ENCODE measurements at regions not wholly inside any gene's neighbourhood (a gene's known extent, or its start where the extent isn't known, plus 50 kb on each side); places are given as distances from the start of the nearest gene placed in this dataset.

DNA sequence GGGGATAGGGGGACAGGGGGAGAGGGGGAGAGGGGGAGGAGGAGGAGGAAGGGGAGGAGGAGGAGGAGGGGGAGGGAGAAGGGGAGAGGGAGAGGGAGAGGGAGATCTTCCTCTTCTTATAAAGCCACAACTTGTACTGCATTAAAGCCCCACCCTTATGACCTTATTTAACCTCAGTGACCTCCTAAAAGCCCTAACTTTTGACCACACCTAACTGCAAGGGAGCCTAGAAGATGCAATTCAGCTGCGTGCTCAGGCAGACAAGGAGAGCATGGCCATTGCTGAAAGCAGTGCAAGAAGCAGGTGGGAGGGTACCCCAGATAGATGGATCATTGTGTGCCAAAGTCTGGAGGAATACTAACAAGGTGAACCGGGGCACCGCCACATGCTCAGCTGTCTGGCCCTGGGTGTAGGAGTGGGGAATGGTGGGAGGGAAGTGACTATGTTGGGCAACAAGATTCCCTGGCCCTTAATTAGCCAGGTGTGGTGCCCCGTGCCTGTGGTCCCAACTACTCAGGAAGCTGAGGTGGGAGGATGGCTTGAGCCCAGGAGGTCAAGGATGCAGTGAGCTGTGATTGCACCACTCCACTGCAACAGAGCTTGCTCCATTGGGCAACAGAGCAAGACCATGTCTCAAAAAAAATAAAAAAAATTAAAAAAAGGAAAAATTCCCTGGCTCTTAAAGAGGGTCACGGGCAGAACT, 125.4 kb upstream of the BOD1 start:
- intact Hi-C loops (cut with micrococcal nuclease): no loop called here

DNA sequence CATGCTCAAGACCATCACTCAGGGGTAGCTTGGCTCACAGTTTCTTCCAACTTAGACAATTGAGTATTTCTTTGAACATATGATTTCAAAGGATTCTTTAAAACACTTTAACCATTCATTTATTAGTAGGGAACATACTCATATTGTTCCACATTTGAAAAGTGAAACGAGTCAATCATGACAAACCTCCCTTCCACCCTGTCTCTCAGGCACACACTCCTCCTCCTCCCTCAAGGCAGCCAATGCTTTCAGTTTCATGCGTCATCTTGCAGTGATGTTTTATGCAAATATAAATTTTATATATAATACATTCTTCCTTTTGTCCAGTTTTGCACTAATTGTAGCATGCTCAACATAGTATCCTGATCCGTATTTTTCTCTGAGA, 126.0 kb upstream of the BOD1 start:
- intact Hi-C loops (cut with micrococcal nuclease): no loop called here

DNA sequence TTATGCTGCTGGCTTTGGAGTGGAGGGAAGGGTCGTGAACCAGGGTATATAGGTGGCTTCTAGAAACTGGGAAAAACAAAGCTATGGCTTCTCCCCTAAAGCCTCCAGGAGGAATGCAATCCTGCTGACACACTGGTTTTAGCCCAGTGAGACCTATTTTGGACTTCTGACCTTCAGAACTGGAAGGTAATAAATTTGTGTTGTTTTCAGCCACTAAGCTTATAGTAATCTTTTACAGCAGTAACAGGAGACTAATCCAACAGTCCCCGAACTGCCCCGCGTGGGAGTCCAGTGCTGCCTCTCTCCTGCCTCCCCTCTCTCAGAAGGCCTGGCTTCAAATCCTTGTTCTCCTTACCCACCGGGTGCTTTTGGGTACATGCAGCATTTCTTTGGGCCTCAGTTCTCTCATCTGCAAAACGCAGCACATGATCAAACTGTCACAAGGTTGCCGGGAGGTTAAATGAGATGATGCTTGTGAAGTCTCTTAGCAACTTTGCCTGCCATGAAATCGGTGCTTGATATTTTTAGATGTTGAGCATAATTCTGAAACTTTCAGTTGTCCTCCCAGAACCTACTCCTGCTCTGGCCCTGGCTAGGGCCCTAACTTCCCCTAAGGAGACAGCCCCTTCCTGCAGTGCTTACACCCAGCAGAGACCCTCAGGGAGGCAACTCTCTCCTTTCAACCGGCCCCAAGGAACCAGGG, 127.3 kb upstream of the BOD1 start:
- intact Hi-C loops (cut with micrococcal nuclease): no loop called here

DNA sequence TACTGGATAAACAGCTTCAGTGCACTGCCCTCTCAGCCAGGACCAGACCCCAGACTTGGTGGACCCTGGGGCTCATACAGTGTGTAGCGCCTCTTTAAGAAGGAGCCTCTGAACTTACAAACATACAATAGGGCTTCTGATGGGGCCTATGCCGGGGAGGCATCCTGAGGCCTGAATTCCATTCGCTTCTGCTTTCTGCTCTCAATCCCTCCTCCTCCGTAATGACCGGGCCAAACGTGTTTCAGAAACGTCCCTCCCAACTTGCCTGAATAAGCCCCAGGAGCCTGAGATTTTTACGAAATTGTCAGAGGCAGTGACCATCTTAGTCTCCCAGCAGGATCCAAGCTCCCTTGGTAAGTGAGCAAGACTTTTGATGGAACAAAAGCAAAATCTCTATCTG, 128.1 kb upstream of the BOD1 start:
- intact Hi-C loops (cut with micrococcal nuclease): no loop called here

DNA sequence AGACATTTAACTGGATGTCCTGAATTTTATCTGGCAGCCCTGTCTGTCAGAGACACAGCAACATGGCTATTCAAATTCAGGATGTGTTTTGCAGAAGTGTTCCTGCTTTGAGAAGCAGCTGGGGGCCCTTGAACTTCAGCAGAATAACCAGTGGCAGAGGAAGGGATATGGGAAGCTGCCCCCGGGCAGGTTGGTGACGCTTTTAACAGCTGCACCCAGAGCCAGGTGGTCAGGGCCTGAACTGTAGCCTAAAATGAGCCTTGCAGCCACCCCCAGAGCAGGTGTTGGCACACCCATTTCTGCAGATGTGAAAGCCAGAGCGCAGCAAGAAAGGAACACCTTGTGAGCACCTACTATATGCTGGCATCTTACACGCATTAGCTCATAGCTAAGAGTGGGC, 128.7 kb upstream of the BOD1 start:
- intact Hi-C loops (cut with micrococcal nuclease): no loop called here

DNA sequence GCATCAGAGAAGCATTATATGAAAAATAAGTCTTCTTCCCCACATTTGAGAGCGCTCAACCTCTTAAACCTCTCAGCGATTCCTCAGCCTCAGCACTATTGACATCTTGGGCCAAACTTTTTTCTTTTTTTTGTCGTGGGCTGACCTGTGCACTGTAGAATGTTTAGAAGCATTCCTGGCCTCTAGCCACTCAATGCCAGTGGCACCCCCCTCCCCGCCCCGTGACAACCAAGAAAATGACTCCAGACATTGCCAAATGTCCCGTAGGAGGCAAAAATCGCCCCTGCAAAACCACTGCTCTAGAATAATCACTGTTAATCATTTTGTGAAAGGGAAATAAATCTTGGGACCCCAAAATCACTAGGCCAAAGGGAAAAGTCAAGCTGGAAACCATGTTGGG, 129.1 kb upstream of the BOD1 start:
- intact Hi-C loops (cut with micrococcal nuclease): no loop called here

DNA sequence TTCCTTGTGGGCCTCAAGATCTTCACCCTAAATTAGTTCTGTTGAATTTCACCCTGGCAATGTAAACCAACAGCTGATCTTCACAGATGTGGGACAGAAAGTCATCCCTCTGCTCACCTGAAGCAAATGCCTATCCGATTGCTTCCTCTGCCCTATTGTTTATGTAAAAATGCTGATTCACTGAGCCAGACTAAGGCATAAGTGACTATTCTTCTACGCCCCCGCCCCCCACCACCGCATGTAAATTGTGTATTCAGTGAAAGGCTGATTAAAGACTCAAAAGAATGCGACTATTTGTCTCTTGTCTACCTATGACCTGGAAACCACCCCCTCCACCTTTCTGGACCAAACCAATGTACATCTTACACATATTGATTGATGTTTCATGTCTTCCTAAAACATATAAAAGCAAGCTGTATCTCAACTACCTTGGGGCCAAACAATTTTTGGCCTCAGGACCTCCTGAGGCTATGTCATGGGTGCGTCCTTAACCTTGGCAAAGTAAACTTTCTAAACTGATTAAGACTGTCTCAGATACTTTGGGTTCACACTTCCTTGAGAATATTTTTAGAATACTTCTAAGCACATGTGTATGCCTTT, 129.7 kb upstream of the BOD1 start:
- intact Hi-C loops (cut with micrococcal nuclease): no loop called here

DNA sequence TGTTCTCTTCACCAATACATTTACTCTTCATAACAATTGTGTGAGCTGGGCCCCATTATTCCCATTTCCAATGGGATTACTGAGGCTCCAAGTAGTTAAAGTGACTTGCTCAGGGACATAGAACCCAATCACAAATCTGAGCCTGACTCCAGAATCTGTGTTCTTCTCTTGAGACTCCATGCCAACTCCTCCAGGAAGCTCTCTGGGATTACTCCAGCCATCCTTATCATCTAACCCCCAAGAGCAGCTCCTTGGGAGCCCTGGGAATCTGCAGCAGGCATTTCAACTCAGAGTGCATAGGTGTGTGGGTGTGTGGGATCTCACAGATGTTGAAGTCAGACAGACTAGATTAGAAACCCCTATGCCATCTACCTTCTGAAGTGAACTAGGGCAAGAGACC, 131.4 kb upstream of the BOD1 start:
- intact Hi-C loops (cut with micrococcal nuclease): no loop called here

DNA sequence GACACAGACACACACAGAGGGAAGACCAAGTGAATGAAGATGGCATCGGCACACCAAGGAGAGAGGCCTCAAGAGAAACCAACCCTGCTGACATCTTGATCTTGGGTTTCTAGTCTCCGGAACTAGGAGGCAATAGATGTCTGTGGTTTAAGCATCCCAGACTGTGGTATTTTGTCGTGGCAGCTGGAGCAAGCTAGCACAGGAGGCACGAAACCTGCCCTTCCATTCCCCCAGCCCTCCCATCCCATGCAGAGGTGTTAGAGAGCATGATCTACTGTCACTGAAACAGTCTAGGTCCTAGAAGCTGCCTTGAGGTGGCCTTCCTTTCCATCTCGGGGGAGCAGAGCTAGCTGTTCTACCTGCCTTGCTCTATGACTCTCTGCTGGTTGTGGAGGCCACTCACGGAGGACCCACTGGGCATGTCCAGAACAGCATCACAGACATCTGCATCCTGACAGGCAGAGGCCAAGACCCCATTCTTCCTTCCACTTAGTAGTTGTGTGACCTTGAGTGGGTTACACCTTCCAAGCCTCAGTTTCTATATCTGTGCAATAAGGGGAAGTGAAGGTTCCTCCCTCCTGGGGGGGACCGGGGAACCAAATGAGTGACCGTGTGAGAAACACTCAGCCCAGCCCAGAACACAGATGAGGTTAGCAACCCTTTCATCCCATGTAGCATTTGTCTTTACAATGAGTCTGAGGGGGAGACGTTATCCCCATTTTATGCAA, 134.3 kb upstream of the BOD1 start:
- intact Hi-C loops (cut with micrococcal nuclease): no loop called here

DNA sequence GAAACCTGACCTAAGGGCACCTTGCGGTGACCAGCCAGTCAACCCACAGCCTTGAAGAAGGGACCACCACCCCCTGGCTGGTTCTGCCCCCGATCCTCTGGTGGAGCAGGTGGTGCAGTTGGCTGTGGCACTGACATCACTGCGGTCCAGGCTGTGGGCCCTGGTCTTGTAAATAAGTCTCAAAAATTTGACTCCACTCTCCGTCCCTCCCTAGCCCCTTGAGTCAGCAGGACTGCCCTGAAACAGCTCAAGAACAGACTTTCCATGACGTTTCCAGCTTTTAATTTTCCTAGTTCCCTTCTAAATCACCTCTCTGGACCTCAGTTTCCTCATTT, 134.8 kb upstream of the BOD1 start:
- intact Hi-C loops (cut with micrococcal nuclease): no loop called here

DNA sequence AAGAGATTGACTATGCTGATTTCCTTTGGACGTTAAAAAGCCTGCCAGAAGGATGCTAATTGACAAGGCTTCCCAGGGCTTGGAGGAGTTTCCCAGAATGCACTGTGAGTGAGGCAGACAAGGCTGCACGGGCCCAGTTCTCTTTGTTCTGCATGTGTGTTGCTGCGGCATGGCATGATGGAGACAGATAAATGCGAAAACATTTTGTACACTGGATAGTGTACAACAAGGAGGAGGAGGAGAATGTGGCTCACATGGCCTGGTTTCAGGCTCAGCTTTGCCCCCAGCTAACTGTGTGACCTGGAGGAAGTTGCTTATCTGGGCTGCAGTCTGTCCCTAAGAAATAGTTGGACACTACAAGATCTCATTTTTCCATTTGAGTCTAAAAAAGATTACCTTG, 135.5 kb upstream of the CPEB4 start:
- intact Hi-C loops (cut with micrococcal nuclease): no loop called here

DNA sequence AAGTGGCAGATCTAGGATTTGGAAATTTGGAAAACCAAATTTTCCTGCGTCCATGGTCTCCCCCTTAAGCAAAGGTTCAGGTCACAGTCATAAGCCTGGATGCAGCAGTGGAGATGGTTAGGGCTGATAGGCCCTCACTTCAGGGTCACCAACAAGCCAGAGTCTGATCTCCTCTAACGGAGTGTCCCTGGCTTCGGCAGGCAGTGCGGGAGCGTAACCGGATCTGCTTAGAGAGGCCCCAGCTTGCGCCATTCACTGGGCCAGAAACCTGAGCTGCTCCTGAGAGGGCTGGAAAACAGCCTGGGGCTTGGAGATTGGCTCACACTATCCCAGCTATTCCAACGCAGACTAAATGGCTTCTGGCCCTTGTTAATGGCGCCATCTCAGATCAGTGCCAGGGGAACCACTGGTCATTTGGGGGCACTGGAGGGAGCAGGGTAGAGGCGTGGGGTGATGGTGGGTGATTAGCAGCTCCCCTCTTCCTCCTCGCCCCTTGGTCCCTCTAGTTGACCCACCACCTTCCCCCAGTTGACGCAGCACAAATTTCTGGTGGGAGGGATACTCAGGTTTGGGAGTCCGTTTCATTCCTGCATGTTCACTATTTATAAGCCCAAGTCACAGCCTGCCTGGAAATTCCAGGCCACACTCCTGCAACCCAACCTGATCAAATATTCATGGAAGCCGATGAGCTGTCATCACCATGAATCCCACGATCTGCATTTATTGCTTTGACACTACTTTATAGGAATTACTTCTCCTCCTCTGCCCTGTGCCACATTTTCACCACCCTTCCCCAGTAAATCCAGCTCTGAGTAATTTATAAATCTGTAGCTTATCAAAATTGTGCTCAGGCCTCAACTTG, 134.6 kb upstream of the CPEB4 start:
- intact Hi-C loops (cut with micrococcal nuclease): no loop called here

DNA sequence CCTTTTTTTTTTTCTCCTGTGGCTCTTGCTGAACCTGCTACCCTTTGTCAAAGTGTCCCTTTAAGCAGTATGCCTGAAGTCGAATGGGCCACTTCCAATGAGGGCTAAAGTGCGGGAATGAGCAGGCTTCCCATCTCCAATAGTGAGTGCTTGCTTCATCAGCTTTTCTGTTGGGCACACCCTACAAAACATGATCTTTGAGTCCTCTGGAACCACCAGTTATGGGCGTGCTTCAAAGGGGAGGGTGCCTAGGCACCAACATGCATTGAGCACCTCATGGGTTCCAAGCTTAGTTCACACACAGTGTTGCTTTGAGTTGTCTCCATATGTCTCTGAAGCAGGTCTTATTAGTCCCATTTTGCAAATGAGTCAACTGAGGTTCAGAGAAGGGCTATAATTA, 132.8 kb upstream of the CPEB4 start:
- intact Hi-C loops (cut with micrococcal nuclease): no loop called here

DNA sequence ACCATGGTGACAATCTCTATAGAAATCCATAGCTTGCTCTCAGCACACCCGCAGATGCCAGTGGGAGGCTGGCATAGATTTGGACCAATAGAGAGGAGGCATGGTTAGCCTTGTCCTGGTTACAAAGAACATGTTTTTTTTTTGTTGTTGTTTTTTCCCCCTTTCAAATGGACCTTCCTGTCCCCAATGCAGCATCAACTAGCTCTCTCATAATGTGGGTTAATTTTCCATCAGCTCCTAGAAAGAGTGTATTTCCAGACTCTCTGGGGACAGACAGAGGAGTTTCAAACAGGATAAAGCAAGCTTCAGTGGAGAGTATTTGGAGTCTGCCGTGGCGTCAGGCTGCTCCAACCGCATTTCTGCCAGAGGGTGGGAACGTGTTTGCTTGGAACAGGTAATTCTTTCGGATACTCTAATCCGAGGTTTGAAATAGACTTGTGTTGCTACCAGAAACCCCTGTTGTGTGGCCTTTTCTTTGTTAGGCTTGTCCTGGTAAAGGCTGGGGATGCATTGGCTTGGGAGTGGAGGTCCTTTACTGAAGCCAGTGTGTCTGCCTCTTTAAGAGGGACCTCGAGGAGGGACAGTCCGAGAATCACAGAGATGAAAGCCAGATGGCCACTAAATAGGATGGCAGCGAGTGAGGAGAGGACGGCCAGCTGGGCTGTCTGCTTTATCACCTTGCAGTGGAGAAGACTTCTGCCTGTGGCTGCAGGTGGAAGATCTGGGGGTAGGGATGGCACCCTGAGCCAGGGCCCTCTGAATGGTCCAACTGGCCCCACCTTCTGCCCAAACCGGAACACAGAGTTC, 130.5 kb upstream of the CPEB4 start:
- intact Hi-C loops (cut with micrococcal nuclease): no loop called here

DNA sequence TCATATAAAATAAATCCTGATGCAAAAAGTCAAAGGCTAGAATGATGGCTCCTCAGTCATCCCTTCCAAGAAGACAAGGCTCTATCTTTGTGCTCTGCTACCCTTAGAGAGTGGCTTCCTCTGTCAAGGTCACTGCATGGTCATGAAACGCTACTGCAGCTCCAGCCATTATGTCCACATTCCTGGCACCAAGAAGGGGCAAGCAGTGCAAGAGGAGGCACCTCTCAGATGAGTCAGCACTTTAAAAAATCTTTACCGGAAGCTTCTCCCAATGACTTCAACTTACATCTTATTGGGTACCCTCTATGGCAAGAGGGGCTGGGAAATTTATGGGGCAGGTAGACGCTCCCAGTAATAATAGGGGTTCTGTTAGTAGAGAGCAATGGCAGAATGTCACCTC, 129.5 kb upstream of the CPEB4 start:
- intact Hi-C loops (cut with micrococcal nuclease): no loop called here

DNA sequence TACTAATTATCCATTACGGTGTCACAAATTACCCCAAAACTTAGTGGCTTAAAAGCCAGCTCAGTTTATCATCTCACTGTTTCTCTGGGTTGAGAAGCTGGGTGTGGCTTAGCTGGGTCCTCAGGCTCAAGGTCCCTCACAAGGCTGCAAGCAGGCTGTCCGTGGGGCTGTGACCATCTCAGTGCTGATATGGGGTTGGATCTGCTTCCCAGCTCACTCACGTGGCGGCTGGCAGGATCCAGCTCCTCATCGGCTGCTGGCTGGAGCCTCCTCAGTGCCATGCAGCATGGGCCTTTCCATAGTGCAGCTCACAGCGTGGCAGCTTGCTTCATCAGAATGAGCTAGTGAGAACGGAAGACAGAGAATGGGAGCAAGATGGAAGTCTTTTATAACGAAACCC, 128.5 kb upstream of the CPEB4 start:
- intact Hi-C loops (cut with micrococcal nuclease): no loop called here

DNA sequence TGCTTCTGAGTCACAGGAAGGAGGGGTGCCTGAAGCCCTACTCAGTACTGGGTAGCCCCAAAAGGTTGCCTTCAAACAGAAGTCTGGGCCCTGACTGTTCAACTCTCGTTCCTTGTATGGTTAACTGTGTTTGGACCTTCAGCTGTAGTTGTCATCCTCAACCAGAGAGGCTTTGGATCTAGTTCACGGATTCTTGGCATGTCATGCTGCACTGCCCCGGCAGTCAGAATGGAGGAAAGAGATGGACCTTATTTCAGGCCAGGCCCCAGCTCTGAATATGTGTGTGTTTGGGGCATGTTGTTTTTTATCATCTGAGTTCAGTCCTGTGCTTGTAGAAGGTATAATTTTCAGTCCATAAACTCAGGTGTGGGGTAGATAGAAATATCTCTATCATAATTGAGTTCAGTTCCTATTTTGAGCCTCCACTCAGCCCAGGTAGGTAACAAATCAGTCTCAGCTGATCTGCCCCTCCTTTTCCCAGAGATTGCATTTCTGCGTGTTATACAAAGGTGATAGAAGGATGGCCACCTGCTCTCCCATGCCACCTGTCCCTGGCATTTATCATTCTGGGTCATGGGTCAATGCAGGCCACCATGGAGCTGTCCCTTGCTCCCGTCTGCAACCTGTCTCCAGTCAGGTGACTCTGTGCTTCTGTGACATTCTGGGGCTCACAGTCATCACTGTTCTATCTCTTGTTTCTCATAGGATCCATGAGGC, 127.5 kb upstream of the CPEB4 start:
- intact Hi-C loops (cut with micrococcal nuclease): no loop called here

DNA sequence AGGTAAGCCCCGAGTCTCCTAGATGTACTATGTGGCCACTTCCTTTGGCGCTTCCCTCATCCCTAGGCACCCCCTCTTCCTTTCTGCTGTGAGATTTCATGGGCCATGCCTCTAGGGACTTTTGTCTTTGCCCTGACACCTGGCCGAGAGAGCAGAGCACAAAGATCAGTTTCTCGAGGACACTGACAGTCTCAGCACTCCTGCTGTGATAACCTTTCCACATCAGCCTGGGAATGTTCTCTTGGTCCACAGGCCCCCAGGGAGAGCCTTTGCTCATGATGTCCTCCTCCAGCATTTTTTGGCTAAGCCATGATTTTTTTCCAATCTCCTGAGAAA, 127.0 kb upstream of the CPEB4 start:
- intact Hi-C loops (cut with micrococcal nuclease): no loop called here

DNA sequence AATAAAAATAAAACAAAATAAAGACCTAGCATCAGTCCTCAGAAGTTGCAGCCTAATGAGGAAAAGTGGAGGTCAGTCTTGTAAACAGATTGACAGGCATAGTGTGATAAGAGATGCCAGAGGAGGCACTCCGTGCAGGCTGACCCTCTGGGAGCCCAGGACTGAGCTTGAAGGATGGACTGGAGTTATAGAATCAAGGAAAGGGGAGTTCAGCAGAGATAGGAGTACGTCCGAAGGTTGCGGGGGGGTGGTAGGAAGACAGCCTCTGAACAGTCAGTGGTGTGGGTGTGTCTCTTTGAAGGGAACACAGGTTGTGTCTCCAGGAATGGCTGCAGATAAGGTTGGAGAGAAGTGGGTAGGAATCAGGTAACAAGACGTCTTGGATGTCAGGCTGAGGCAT, 126.1 kb upstream of the CPEB4 start:
- intact Hi-C loops (cut with micrococcal nuclease): no loop called here

DNA sequence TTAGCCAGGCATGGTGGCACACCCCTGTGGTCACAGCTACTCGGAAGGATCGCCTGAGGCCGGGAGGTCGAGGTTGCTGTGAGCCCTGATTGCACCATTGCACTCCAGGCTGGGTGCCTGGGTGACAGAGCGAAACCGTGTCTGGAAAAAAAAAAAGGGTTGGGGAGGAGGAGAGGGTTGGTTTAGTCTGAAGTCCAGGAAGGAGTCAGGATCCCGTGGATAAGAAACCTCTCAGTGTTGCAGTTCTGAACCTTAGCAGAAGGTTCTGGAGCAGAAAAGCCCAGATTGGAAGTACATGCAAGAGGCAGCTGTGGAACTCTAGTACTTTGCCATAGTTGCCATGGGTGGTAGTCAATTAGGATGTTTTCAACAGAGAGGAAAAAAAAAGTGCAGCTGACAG, 125.2 kb upstream of the CPEB4 start:
- intact Hi-C loops (cut with micrococcal nuclease): no loop called here
